NCI-H82 (cell line): ENCODE measurements at regions not wholly inside any gene's neighbourhood (a gene's known extent, or its start where the extent isn't known, plus 50 kb on each side); places are given as distances from the start of the nearest gene placed in this dataset.

Experiments used
- DNase-seq: peaks from one replicate; lab custom pipeline; 2025; lab: John Stamatoyannopoulos, UW

- DNase-seq, result no peak
Measured at GRCh38 chr3:78517965-78518364, 1249.8 kb downstream of the ROBO1 start.

- no peak for DNase-seq
Measured at GRCh38 chr3:78519281-78519680, 1248.5 kb downstream of the ROBO1 start.

GRCh38 chr3:78529601-78530000 is 1238.2 kb downstream of the ROBO1 start:
- DNase-seq, result no peak

GRCh38 chr3:78540485-78540884 is 1227.3 kb downstream of the ROBO1 start:
- DNase-seq, result no peak

GRCh38 chr3:78545827-78546226 is 1222.0 kb downstream of the ROBO1 start:
- no peak for DNase-seq
